Effector memory CD8-positive, alpha-beta T cell (primary cell): ENCODE measurements at regions not wholly inside any gene's neighbourhood (a gene's known extent, or its start where the extent isn't known, plus 50 kb on each side); places are given as distances from the start of the nearest gene placed in this dataset.
"Not testable (repeated sequence)": the region's sequence is repeated elsewhere in the genome, so short reads cannot be mapped to it uniquely, and the experiment has no call there.

ENCODE experiments used
- ATAC-seq: fragments of 150-1000 bp; cut with Tn5 transposase; replicated peaks from 2 replicates; pipeline ENCODE4 v1.10.0; 2021; ENCODE audit warnings: mild to moderate bottlenecking, moderate library complexity
- DNase-seq, 3 experiments: peaks; one replicate each; pipeline ENCODE4 v3.0.0; 2021
- H3K27ac Mint-ChIP-seq, 2 donors: one replicate each; pipeline ENCODE4 v1.8.0; 2022; ENCODE audit warnings: mild to moderate bottlenecking in 2 of 2, mixed read lengths in 2 of 2, moderate library complexity in 2 of 2
- H3K27me3 Mint-ChIP-seq, 2 donors: one replicate each; pipeline ENCODE4 v1.8.0; 2022; ENCODE audit warnings: mixed read lengths in 2 of 2
- H3K36me3 Mint-ChIP-seq: one replicate; pipeline ENCODE4 v1.8.0; 2022; ENCODE audit warnings: mild to moderate bottlenecking, moderate library complexity, mixed read lengths; ENCODE audit not compliant: insufficient read depth
- H3K4me1 Mint-ChIP-seq, 2 donors: one replicate each; pipeline ENCODE4 v1.8.0; 2022; ENCODE audit warnings: low read depth in 2 of 2, mixed read lengths in 2 of 2
- H3K4me3 Mint-ChIP-seq, 2 donors: one replicate each; pipeline ENCODE4 v1.8.0; 2022; ENCODE audit warnings: mild to moderate bottlenecking in 2 of 2, mixed read lengths in 2 of 2, moderate library complexity in 2 of 2
- H3K9me3 Mint-ChIP-seq, 2 donors: one replicate each; pipeline ENCODE4 v1.8.0; 2022; ENCODE audit warnings: mixed read lengths in 2 of 2

GRCh38 chr5:144040615-144041305 lies 129.7 kb downstream of the YIPF5 start:
- Mint-ChIP-seq H3K4me1 (no peaks in the 10 kb centered on the region), H3K9me3 (no peaks in the 10 kb centered on the region), H3K4me3 (no peak overlapping the region), H3K36me3 (no peaks in the 10 kb centered on the region), H3K27me3 (peaks cover 25 to 34% of the 10 kb centered on the region in 2 donors), H3K27ac (no peak overlapping the region)
- no peak for ATAC-seq
- DNase-seq = no peak

GRCh38 chr5:144042156-144042555 lies 128.3 kb downstream of the YIPF5 start:
- no peak for ATAC-seq
- Mint-ChIP-seq H3K4me1 (no peaks in the 10 kb centered on the region), H3K27me3 (peaks cover 25 to 26% of the 10 kb centered on the region in 2 donors)

GRCh38 chr5:144048259-144048856 lies 122.1 kb downstream of the YIPF5 start:
- Mint-ChIP-seq H3K4me3 (no peak overlapping the region), H3K27me3 (peaks cover 38 to 54% of the 10 kb centered on the region in 2 donors), H3K9me3 (no peaks in the 10 kb centered on the region), H3K4me1 (no peaks in the 10 kb centered on the region), H3K36me3 (no peaks in the 10 kb centered on the region), H3K27ac (no peak overlapping the region)
- DNase-seq = no peak
- no peak for ATAC-seq

More at GRCh38 chr5:144042156-144042555, 128.3 kb downstream of the YIPF5 start:
- Mint-ChIP-seq H3K36me3 (no peaks in the 10 kb centered on the region), H3K9me3 (no peaks in the 10 kb centered on the region), H3K27ac (no peak overlapping the region), H3K4me3 (no peak overlapping the region)
- no peak for DNase-seq

GRCh38 chr5:144055391-144055790 lies 115.1 kb downstream of the YIPF5 start:
- not testable (repeated sequence) for H3K4me1 Mint-ChIP-seq, H3K36me3 Mint-ChIP-seq
- H3K27me3 Mint-ChIP-seq = peaks cover 49 to 53% of the 10 kb centered on the region in 2 donors

GRCh38 chr5:144060091-144060490 lies 110.4 kb downstream of the YIPF5 start:
- H3K4me1 Mint-ChIP-seq, ATAC-seq, H3K36me3 Mint-ChIP-seq, H3K9me3 Mint-ChIP-seq, H3K27ac Mint-ChIP-seq, DNase-seq, H3K4me3 Mint-ChIP-seq: not testable (repeated sequence)
- H3K27me3 Mint-ChIP-seq = peaks cover 18 to 23% of the 10 kb centered on the region in 2 donors

More at GRCh38 chr5:144055391-144055790, 115.1 kb downstream of the YIPF5 start:
- not testable (repeated sequence) for DNase-seq, H3K9me3 Mint-ChIP-seq, H3K4me3 Mint-ChIP-seq, ATAC-seq, H3K27ac Mint-ChIP-seq

- Mint-ChIP-seq H3K36me3 (no peaks in the 10 kb centered on the region), H3K27me3 (peaks cover 18 to 19% of the 10 kb centered on the region in 2 donors), H3K27ac (no peak overlapping the region), H3K4me1 (no peaks in the 10 kb centered on the region), H3K9me3 (peaks cover 0 to 3% of the 10 kb centered on the region in 2 donors), H3K4me3 (no peak overlapping the region)
- no peak for ATAC-seq
- no peak for DNase-seq
Measured at GRCh38 chr5:144060598-144060997, 109.9 kb downstream of the YIPF5 start.

- H3K9me3 Mint-ChIP-seq = peaks cover 0 to 2% of the 10 kb centered on the region in 2 donors
Measured at GRCh38 chr5:144065786-144066185, 104.7 kb downstream of the YIPF5 start.

GRCh38 chr5:144072518-144072927 lies 97.9 kb downstream of the YIPF5 start:
- ATAC-seq = no peak
- H3K36me3 Mint-ChIP-seq = no peaks in the 10 kb centered on the region
- DNase-seq = no peak
- no peak overlapping the region for H3K4me3 Mint-ChIP-seq
- no peaks in the 10 kb centered on the region for H3K4me1 Mint-ChIP-seq
- peaks cover 2 to 7% of the 10 kb centered on the region in 2 donors for H3K9me3 Mint-ChIP-seq
- H3K27ac Mint-ChIP-seq = no peak overlapping the region
- H3K27me3 Mint-ChIP-seq = peaks cover 18 to 43% of the 10 kb centered on the region in 2 donors

More at GRCh38 chr5:144065786-144066185, 104.7 kb downstream of the YIPF5 start:
- no peak for ATAC-seq
- Mint-ChIP-seq H3K4me1 (no peaks in the 10 kb centered on the region), H3K4me3 (no peak overlapping the region), H3K36me3 (no peaks in the 10 kb centered on the region), H3K27ac (no peak overlapping the region), H3K27me3 (no peaks in the 10 kb centered on the region)
- DNase-seq = no peak

- ATAC-seq (no peak), DNase-seq (no peak)
- Mint-ChIP-seq H3K9me3 (peaks cover 5 to 15% of the 10 kb centered on the region in 2 donors), H3K4me3 (no peak overlapping the region), H3K36me3 (no peaks in the 10 kb centered on the region), H3K4me1 (no peaks in the 10 kb centered on the region), H3K27ac (no peak overlapping the region), H3K27me3 (peaks cover 23 to 56% of the 10 kb centered on the region in 2 donors)
Measured at GRCh38 chr5:144076521-144077083, 93.9 kb downstream of the YIPF5 start.

GRCh38 chr5:144083185-144083584 lies 87.3 kb downstream of the YIPF5 start:
- Mint-ChIP-seq H3K4me1 (no peaks in the 10 kb centered on the region), H3K4me3 (no peak overlapping the region), H3K36me3 (no peaks in the 10 kb centered on the region), H3K27ac (no peak overlapping the region), H3K27me3 (peaks cover 0 to 7% of the 10 kb centered on the region in 2 donors), H3K9me3 (peaks cover 0 to 1% of the 10 kb centered on the region in 2 donors)
- no peak for DNase-seq
- no peak for ATAC-seq

GRCh38 chr5:144084971-144085370 lies 85.5 kb downstream of the YIPF5 start:
- no peak for DNase-seq
- Mint-ChIP-seq H3K27ac (no peak overlapping the region), H3K36me3 (no peaks in the 10 kb centered on the region), H3K9me3 (no peaks in the 10 kb centered on the region), H3K27me3 (peaks cover 0 to 8% of the 10 kb centered on the region in 2 donors), H3K4me1 (no peaks in the 10 kb centered on the region), H3K4me3 (no peak overlapping the region)
- no peak for ATAC-seq

GRCh38 chr5:144085381-144085780 lies 85.1 kb downstream of the YIPF5 start:
- no peaks in the 10 kb centered on the region for H3K36me3 Mint-ChIP-seq
- ATAC-seq (no peak), DNase-seq (no peak)
- H3K27ac Mint-ChIP-seq = no peak overlapping the region
- H3K4me1 Mint-ChIP-seq = no peaks in the 10 kb centered on the region
- peaks cover 0 to 8% of the 10 kb centered on the region in 2 donors for H3K27me3 Mint-ChIP-seq
- no peaks in the 10 kb centered on the region for H3K9me3 Mint-ChIP-seq
- no peak overlapping the region for H3K4me3 Mint-ChIP-seq

GRCh38 chr5:144086295-144086694 lies 84.2 kb downstream of the YIPF5 start:
- H3K4me1 Mint-ChIP-seq = no peaks in the 10 kb centered on the region
- H3K4me3 Mint-ChIP-seq = no peak overlapping the region
- H3K9me3 Mint-ChIP-seq = no peaks in the 10 kb centered on the region
- no peak for DNase-seq
- H3K27ac Mint-ChIP-seq = no peak overlapping the region
- H3K36me3 Mint-ChIP-seq = no peaks in the 10 kb centered on the region
- H3K27me3 Mint-ChIP-seq = peaks cover 5 to 11% of the 10 kb centered on the region in 2 donors
- no peak for ATAC-seq

- H3K4me3 Mint-ChIP-seq = no peak overlapping the region
Measured at GRCh38 chr5:144087576-144087975, 82.9 kb downstream of the YIPF5 start.

More at GRCh38 chr5:144087576-144087975, 82.9 kb downstream of the YIPF5 start:
- H3K36me3 Mint-ChIP-seq = no peaks in the 10 kb centered on the region
- no peaks in the 10 kb centered on the region for H3K4me1 Mint-ChIP-seq
- ATAC-seq (no peak), DNase-seq (no peak)
- peaks cover 9 to 16% of the 10 kb centered on the region in 2 donors for H3K27me3 Mint-ChIP-seq
- H3K27ac Mint-ChIP-seq = no peak overlapping the region
- no peaks in the 10 kb centered on the region for H3K9me3 Mint-ChIP-seq
